ENCODE measurements at regions not wholly inside any gene's neighbourhood (a gene's known extent, or its start where the extent isn't known, plus 50 kb on each side); places are given as distances from the start of the nearest gene placed in this dataset.

DNA sequence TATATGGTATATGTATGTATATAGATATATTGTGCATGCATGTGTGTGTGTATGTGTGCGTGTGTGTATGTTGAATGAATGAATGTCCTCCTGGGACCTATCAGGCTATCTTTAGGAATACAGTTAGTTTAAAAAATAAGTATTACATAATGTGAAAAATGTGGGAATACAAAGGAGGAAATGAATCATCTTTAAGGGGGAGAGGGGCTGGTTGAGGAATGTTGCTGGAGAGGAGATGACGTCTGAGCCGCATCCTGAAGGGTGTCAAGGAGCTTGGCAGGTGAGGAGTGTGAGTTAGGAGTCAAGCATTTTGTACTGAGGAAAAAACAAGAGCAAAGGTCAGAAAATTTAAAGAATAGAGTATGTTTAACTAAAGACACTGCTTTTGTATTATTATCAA is 62.4 kb upstream of the NLK start:
- BruUV-seq (replicated peaks) = no TSS peak
- Histone ChIP-seq H3K27me3 (ENCODE audit: control insufficient read depth, insufficient read depth, low read length) (peaks cover 3% of the 10 kb centered on the region; the same call in 1 of the 2 replicates), H3K27ac (ENCODE audit: low read length) (no peak overlapping the region), H3K4me1 (ENCODE audit: control insufficient read depth, insufficient read depth, low read length) (no peaks in the 10 kb centered on the region), H3K36me3 (ENCODE audit: control insufficient read depth, insufficient read depth, low read length) (no peaks in the 10 kb centered on the region), H3K4me3 (ENCODE audit: low read depth in 2 of 2, low read length in 2 of 2) (no peak overlapping the region), H3K9me3 (ENCODE audit: control insufficient read depth, insufficient read depth, low read depth, low read length) (no peaks in the 10 kb centered on the region)
- in situ Hi-C loops (cut with HindIII; ENCODE audit: low pct_unique_long_range_greater_than_20kb, low sequenced_read_pairs) (no loop called here), intact Hi-C loops (cut with micrococcal nuclease; ENCODE audit: unreplicated experiment) (no loop called here)
- ATAC-seq (no peak), DNase-seq (ENCODE audit: low read depth, low spot score) (no peak)
- CTCF ChIA-PET = no interaction called here
- POLR2A ChIA-PET = no interaction called here
- no peak for TF ChIP-seq SIN3A (IDR thresholded peaks at IDR 0.05; ENCODE audit: borderline replicate concordance, insufficient read depth, low read depth, low read length)
- TF ChIP-seq REST (IDR thresholded peaks at IDR 0.05; ENCODE audit: insufficient read depth in 1 of 2, low read depth in 2 of 2, low read length in 1 of 2) = no peak
- TF ChIP-seq, protein P1, sequence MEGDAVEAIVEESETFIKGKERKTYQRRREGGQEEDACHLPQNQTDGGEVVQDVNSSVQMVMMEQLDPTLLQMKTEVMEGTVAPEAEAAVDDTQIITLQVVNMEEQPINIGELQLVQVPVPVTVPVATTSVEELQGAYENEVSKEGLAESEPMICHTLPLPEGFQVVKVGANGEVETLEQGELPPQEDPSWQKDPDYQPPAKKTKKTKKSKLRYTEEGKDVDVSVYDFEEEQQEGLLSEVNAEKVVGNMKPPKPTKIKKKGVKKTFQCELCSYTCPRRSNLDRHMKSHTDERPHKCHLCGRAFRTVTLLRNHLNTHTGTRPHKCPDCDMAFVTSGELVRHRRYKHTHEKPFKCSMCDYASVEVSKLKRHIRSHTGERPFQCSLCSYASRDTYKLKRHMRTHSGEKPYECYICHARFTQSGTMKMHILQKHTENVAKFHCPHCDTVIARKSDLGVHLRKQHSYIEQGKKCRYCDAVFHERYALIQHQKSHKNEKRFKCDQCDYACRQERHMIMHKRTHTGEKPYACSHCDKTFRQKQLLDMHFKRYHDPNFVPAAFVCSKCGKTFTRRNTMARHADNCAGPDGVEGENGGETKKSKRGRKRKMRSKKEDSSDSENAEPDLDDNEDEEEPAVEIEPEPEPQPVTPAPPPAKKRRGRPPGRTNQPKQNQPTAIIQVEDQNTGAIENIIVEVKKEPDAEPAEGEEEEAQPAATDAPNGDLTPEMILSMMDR (IDR thresholded peaks at IDR 0.05) = no peak
- TF ChIP-seq POLR2AphosphoS5 (IDR thresholded peaks at IDR 0.05; ENCODE audit: low read depth, low read length) = no peak
- TF ChIP-seq TCF7L2 (IDR thresholded peaks at IDR 0.05; ENCODE audit: low read depth, low read length) = no peak

GRCh38 chr17:27981978-27982377 is 60.5 kb upstream of the NLK start:
- Histone ChIP-seq H3K27ac (ENCODE audit: low read length) (no peak overlapping the region), H3K4me1 (ENCODE audit: control insufficient read depth, insufficient read depth, low read length) (no peaks in the 10 kb centered on the region), H3K36me3 (ENCODE audit: control insufficient read depth, insufficient read depth, low read length) (no peaks in the 10 kb centered on the region), H3K27me3 (ENCODE audit: control insufficient read depth, insufficient read depth, low read length) (peaks cover 3% of the 10 kb centered on the region), H3K9me3 (ENCODE audit: control insufficient read depth, insufficient read depth, low read depth, low read length) (no peaks in the 10 kb centered on the region), H3K4me3 (ENCODE audit: low read depth in 2 of 2, low read length in 2 of 2) (no peak overlapping the region)
- POLR2A ChIA-PET = no interaction called here
- CTCF ChIA-PET = no interaction called here
- no peak for ATAC-seq
- intact Hi-C loops (cut with micrococcal nuclease; ENCODE audit: unreplicated experiment) = no loop called here
- no peak for DNase-seq (ENCODE audit: low read depth, low spot score)
- in situ Hi-C loops (cut with HindIII; ENCODE audit: low pct_unique_long_range_greater_than_20kb, low sequenced_read_pairs) = no loop called here
- no TSS peak for BruUV-seq (replicated peaks)
- TF ChIP-seq REST (IDR thresholded peaks at IDR 0.05; ENCODE audit: insufficient read depth in 1 of 2, low read depth in 2 of 2, low read length in 1 of 2) = no peak
- no peak for TF ChIP-seq POLR2AphosphoS5 (IDR thresholded peaks at IDR 0.05; ENCODE audit: low read depth, low read length)
- no peak for TF ChIP-seq SIN3A (IDR thresholded peaks at IDR 0.05; ENCODE audit: borderline replicate concordance, insufficient read depth, low read depth, low read length)
- no peak for TF ChIP-seq TCF7L2 (IDR thresholded peaks at IDR 0.05; ENCODE audit: low read depth, low read length)
- TF ChIP-seq, protein P1 (IDR thresholded peaks at IDR 0.05) = no peak
